H1 (cell line): ENCODE measurements at regions not wholly inside any gene's neighbourhood (a gene's known extent, or its start where the extent isn't known, plus 50 kb on each side); places are given as distances from the start of the nearest gene placed in this dataset.

Experiments used
- BACH1 ChIP-seq: IDR thresholded peaks from 2 replicates; pipeline ENCODE4 v1.6.1; 2012; ENCODE audit warnings: low read length, improper control_type of control experiment
- CREB1 ChIP-seq: IDR thresholded peaks from 2 replicates; pipeline ENCODE4 v1.6.1; 2012; ENCODE audit warnings: inconsistent platforms
- GTF2F1 ChIP-seq: IDR thresholded peaks from 2 replicates; pipeline ENCODE4 v1.6.1; 2012; ENCODE audit warnings: low read depth, low read length, improper control_type of control experiment, borderline replicate concordance
- HDAC6 ChIP-seq: IDR thresholded peaks from one replicate; pipeline ENCODE4 v1.7.1; 2012; ENCODE audit warnings: low read depth, mild to moderate bottlenecking, inconsistent platforms, low read length, moderate library complexity
- MAFK ChIP-seq: IDR thresholded peaks from 2 replicates; pipeline ENCODE4 v1.6.1; 2012; ENCODE audit warnings: low read depth, mild to moderate bottlenecking, improper control_type of control experiment, low read length
- SIX5 ChIP-seq: IDR thresholded peaks from 2 replicates; pipeline ENCODE4 v1.6.1; 2011; ENCODE audit warnings: mild to moderate bottlenecking, low read depth, low read length
- TAF1 ChIP-seq: IDR thresholded peaks from 2 replicates; pipeline ENCODE4 v1.6.1; 2011; ENCODE audit warnings: mild to moderate bottlenecking, low read depth, low read length
- TF ChIP-seq, protein P1 (sequence below): fragments of 300-600 bp; sonication (generic); IDR thresholded peaks from 2 replicates; pipeline ENCODE4 v1.7.1; 2012; ENCODE audit warnings: low read length, moderate library complexity, mild to moderate bottlenecking, inconsistent platforms; ENCODE audit not compliant: insufficient replicate concordance

DNA sequence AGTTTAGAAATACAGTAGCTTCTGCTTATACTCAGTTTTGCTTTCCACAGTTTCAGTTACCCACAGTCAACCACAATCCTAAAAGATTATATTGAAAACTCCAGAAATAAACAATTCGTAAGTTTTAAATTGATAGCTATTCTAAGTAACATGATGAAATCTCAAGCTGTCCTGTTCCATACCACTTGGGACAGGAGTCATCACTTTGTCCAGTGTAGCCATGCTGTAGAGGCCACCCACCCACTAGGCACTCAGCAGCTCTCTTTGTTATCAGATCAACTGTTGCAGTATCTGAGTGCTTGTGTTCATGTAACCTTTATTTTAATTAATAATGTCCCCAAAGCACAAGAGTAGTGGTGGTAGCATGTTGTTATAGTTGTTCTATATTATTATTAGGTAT, 117.5 kb upstream of the IQCM start (continued):
- TF ChIP-seq, protein P1, sequence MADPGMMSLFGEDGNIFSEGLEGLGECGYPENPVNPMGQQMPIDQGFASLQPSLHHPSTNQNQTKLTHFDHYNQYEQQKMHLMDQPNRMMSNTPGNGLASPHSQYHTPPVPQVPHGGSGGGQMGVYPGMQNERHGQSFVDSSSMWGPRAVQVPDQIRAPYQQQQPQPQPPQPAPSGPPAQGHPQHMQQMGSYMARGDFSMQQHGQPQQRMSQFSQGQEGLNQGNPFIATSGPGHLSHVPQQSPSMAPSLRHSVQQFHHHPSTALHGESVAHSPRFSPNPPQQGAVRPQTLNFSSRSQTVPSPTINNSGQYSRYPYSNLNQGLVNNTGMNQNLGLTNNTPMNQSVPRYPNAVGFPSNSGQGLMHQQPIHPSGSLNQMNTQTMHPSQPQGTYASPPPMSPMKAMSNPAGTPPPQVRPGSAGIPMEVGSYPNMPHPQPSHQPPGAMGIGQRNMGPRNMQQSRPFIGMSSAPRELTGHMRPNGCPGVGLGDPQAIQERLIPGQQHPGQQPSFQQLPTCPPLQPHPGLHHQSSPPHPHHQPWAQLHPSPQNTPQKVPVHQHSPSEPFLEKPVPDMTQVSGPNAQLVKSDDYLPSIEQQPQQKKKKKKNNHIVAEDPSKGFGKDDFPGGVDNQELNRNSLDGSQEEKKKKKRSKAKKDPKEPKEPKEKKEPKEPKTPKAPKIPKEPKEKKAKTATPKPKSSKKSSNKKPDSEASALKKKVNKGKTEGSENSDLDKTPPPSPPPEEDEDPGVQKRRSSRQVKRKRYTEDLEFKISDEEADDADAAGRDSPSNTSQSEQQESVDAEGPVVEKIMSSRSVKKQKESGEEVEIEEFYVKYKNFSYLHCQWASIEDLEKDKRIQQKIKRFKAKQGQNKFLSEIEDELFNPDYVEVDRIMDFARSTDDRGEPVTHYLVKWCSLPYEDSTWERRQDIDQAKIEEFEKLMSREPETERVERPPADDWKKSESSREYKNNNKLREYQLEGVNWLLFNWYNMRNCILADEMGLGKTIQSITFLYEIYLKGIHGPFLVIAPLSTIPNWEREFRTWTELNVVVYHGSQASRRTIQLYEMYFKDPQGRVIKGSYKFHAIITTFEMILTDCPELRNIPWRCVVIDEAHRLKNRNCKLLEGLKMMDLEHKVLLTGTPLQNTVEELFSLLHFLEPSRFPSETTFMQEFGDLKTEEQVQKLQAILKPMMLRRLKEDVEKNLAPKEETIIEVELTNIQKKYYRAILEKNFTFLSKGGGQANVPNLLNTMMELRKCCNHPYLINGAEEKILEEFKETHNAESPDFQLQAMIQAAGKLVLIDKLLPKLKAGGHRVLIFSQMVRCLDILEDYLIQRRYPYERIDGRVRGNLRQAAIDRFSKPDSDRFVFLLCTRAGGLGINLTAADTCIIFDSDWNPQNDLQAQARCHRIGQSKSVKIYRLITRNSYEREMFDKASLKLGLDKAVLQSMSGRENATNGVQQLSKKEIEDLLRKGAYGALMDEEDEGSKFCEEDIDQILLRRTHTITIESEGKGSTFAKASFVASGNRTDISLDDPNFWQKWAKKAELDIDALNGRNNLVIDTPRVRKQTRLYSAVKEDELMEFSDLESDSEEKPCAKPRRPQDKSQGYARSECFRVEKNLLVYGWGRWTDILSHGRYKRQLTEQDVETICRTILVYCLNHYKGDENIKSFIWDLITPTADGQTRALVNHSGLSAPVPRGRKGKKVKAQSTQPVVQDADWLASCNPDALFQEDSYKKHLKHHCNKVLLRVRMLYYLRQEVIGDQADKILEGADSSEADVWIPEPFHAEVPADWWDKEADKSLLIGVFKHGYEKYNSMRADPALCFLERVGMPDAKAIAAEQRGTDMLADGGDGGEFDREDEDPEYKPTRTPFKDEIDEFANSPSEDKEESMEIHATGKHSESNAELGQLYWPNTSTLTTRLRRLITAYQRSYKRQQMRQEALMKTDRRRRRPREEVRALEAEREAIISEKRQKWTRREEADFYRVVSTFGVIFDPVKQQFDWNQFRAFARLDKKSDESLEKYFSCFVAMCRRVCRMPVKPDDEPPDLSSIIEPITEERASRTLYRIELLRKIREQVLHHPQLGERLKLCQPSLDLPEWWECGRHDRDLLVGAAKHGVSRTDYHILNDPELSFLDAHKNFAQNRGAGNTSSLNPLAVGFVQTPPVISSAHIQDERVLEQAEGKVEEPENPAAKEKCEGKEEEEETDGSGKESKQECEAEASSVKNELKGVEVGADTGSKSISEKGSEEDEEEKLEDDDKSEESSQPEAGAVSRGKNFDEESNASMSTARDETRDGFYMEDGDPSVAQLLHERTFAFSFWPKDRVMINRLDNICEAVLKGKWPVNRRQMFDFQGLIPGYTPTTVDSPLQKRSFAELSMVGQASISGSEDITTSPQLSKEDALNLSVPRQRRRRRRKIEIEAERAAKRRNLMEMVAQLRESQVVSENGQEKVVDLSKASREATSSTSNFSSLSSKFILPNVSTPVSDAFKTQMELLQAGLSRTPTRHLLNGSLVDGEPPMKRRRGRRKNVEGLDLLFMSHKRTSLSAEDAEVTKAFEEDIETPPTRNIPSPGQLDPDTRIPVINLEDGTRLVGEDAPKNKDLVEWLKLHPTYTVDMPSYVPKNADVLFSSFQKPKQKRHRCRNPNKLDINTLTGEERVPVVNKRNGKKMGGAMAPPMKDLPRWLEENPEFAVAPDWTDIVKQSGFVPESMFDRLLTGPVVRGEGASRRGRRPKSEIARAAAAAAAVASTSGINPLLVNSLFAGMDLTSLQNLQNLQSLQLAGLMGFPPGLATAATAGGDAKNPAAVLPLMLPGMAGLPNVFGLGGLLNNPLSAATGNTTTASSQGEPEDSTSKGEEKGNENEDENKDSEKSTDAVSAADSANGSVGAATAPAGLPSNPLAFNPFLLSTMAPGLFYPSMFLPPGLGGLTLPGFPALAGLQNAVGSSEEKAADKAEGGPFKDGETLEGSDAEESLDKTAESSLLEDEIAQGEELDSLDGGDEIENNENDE = no peak
- no peak for TF ChIP-seq MAFK
- no peak for TF ChIP-seq HDAC6
- no peak for TF ChIP-seq GTF2F1
- no peak for TF ChIP-seq CREB1
- no peak for TF ChIP-seq TAF1
- no peak for TF ChIP-seq SIX5
- TF ChIP-seq BACH1 = no peak
